K562 (cell line): ENCODE measurements at regions not wholly inside any gene's neighbourhood (a gene's known extent, or its start where the extent isn't known, plus 50 kb on each side); places are given as distances from the start of the nearest gene placed in this dataset.

Experiments used
- ATAC-seq: fragments of 200-7000 bp; cut with Tn5 transposase; 3 replicates; pipeline ENCODE4 v1.9.1; 2020; ENCODE audit warnings: moderate library complexity
- BruUV-seq: library from RNA; stranded (reverse); fragments of 400-500 nt; replicated peaks from 2 replicates; lab custom pipeline; 2021; lab: Mats Ljungman, UMichigan
- CTCF ChIA-PET: fragments of 300-600 bp; formaldehyde crosslinking; extraction: SDS; loops from one replicate; lab custom pipeline; 2021; ENCODE audit warnings: low intra/inter-chr PET ratio; lab: Yijun Ruan, JAX
- POLR2A ChIA-PET: fragments of 300-600, 350-650 bp; sonication (Branson Sonifier 250); formaldehyde crosslinking; extraction: SDS; loops from one replicate; lab custom pipeline; 2021; ENCODE audit warnings: antibody characterized with exemption, inconsistent platforms; lab: Yijun Ruan, JAX
- DNase-seq, 4 experiments: peaks; one replicate each; pipeline versions ENCODE4 v3.0.0 to v3.0.0-alpha.2; 2011 to 2018; ENCODE audit warnings: low spot score in 3 of 4, mixed read lengths in 3 of 4; ENCODE audit errors: extremely low read depth in 1 of 4
- FAIRE-seq: peaks from 2 replicates; lab custom pipeline; 2011; peaks lifted over from hg19 to GRCh38; lab: Jason Lieb, UNC
- H2AFZ ChIP-seq: 2 replicates; pipeline ENCODE4 v1.6.0; 2011; ENCODE audit warnings: low read depth, low read length, control low read depth, inconsistent platforms
- H3K27ac ChIP-seq: fragments of 200-600 bp; 3 replicates; pipeline ENCODE4 v1.8.0; 2011; ENCODE audit warnings: low read depth, mild to moderate bottlenecking, control low read depth, inconsistent platforms, low read length, moderate library complexity, mixed read lengths; ENCODE audit errors: extremely low read depth
- H3K27me3 ChIP-seq, 2 experiments: fragments of 300-600 bp in 1 of 2; 2 replicates in 1 of 2; 3 replicates in 1 of 2; pipeline versions ENCODE4 v1.6.0 to v1.8.0; 2011; ENCODE audit warnings: inconsistent platforms in 2 of 2, low read length in 2 of 2, mild to moderate bottlenecking in 1 of 2, mixed read lengths in 1 of 2, moderate library complexity in 1 of 2; ENCODE audit not compliant: control insufficient read depth in 2 of 2, insufficient read depth in 2 of 2
- H3K36me3 ChIP-seq: fragments of 300-600 bp; 3 replicates; pipeline ENCODE4 v1.8.0; 2011; ENCODE audit warnings: mild to moderate bottlenecking, low read length, inconsistent platforms; ENCODE audit not compliant: control insufficient read depth, insufficient read depth
- H3K4me1 ChIP-seq, 2 experiments: fragments of 200-600 bp in 1 of 2; replicated peaks in 1 of 2; 2 replicates in 1 of 2; 3 replicates in 1 of 2; pipeline versions ENCODE4 v1.5.1 to v1.8.0; 2011; ENCODE audit warnings: inconsistent platforms in 2 of 2, low read length in 2 of 2, mild to moderate bottlenecking in 1 of 2, mixed read lengths in 1 of 2, moderate library complexity in 1 of 2; ENCODE audit not compliant: control insufficient read depth in 2 of 2, insufficient read depth in 2 of 2
- H3K4me2 ChIP-seq: 2 replicates; pipeline ENCODE4 v1.6.1; 2011; ENCODE audit warnings: low read length, control low read depth, inconsistent platforms, mixed read lengths; ENCODE audit not compliant: insufficient read depth
- H3K4me3 ChIP-seq: fragments of 200-600 bp; sonication (generic), shearing (Covaris generic); 2 replicates; pipeline ENCODE4 v1.5.1; 2016; ENCODE audit warnings: control low read depth, inconsistent platforms
- H3K79me2 ChIP-seq: fragments of 200-600 bp; 3 replicates; pipeline ENCODE4 v1.8.0; 2011; ENCODE audit warnings: low read length, inconsistent platforms; ENCODE audit not compliant: control insufficient read depth, insufficient read depth
- H3K9ac ChIP-seq, 2 experiments: 2 replicates each; pipeline versions ENCODE4 v1.6.0 to v1.6.1; 2011; ENCODE audit warnings: low read depth in 2 of 2, low read length in 2 of 2, control low read depth in 1 of 2, inconsistent platforms in 1 of 2, mild to moderate bottlenecking in 1 of 2, mixed read lengths in 1 of 2; ENCODE audit not compliant: insufficient read depth in 1 of 2
- H3K9me1 ChIP-seq: one replicate; pipeline ENCODE4 v1.6.0; 2011; ENCODE audit warnings: inconsistent platforms, mild to moderate bottlenecking, low read length, moderate library complexity; ENCODE audit not compliant: control insufficient read depth, insufficient read depth
- H3K9me3 ChIP-seq: replicated peaks from 2 replicates; pipeline ENCODE4 v1.5.1; 2011; ENCODE audit warnings: low read depth, low read length, inconsistent platforms; ENCODE audit not compliant: control insufficient read depth, insufficient read depth
- H4K20me1 ChIP-seq: replicated peaks from 2 replicates; pipeline ENCODE4 v1.6.1; 2011; ENCODE audit warnings: low read length, inconsistent platforms, mixed read lengths; ENCODE audit not compliant: control insufficient read depth, insufficient read depth
- ARID4B ChIP-seq: sonication (generic); formaldehyde crosslinking; IDR thresholded peaks from 2 replicates; pipeline ENCODE4 v1.8.0; 2022; ENCODE audit warnings: mild to moderate bottlenecking, missing genetic modification reagents
- BCOR ChIP-seq: fragments of 450-650 bp; IDR thresholded peaks from 2 replicates; pipeline ENCODE4 v1.6.1; 2016
- CBFA2T2 ChIP-seq: fragments of 450-650 bp; conservative IDR thresholded peaks from 2 replicates; pipeline ENCODE4 v1.6.1; 2017; ENCODE audit warnings: mild to moderate bottlenecking
- ETV6 ChIP-seq, 3 experiments: fragments of 150-350 bp in 1 of 3; sonication (generic) in 1 of 3; formaldehyde crosslinking in 1 of 3; IDR thresholded peaks; 2 replicates each; pipeline versions ENCODE4 v1.6.1 to v1.8.0; 2014 to 2022; ENCODE audit warnings: borderline replicate concordance in 2 of 3, low read depth in 2 of 3, antibody characterized with exemption in 1 of 3, low read length in 1 of 3, mild to moderate bottlenecking in 1 of 3, missing genetic modification reagents in 1 of 3
- FOXP1 ChIP-seq: sonication (generic); formaldehyde crosslinking; IDR thresholded peaks from 2 replicates; pipeline ENCODE4 v1.8.0; 2022; ENCODE audit warnings: mild to moderate bottlenecking, missing genetic modification reagents
- MEF2A ChIP-seq: IDR thresholded peaks from 2 replicates; pipeline ENCODE4 v1.6.1; 2011; ENCODE audit warnings: low read depth, mild to moderate bottlenecking, low read length, moderate library complexity; ENCODE audit not compliant: control insufficient read depth
- MITF ChIP-seq: IDR thresholded peaks from 2 replicates; pipeline ENCODE4 v1.6.1; 2014; ENCODE audit warnings: antibody characterized with exemption
- SFPQ ChIP-seq: fragments of 200-400 bp; formaldehyde crosslinking; IDR thresholded peaks from 2 replicates; pipeline ENCODE4 v1.6.1; 2017; ENCODE audit warnings: mild to moderate bottlenecking, low read depth, low read length, moderate library complexity
- SLC30A9 ChIP-seq: fragments of 250-450 bp; sonication (Bioruptor Pico); IDR thresholded peaks from 2 replicates; pipeline ENCODE4 v1.8.0; 2022; ENCODE audit warnings: mild to moderate bottlenecking, moderate library complexity
- TEAD1 ChIP-seq, 2 experiments: fragments of 450-650 bp in 1 of 2; sonication (generic) in 1 of 2; formaldehyde crosslinking; IDR thresholded peaks; 2 replicates each; pipeline versions ENCODE4 v1.4.0 to v1.8.0; 2020 to 2022; ENCODE audit warnings: mild to moderate bottlenecking in 2 of 2, missing genetic modification reagents in 1 of 2
- U2AF2 ChIP-seq: fragments of 200-400 bp; formaldehyde crosslinking; optimal IDR thresholded peaks from 2 replicates; pipeline ENCODE3; 2017; ENCODE audit warnings: low read depth, mild to moderate bottlenecking, low read length
- WGBS: fragments of 100-300 bp; shearing (Covaris generic); methylation state at CpG from one replicate; pipeline ENCODE4 v1.1.6; 2016; ENCODE audit warnings: low coverage, mixed read lengths; ENCODE audit not compliant: insufficient coverage; ENCODE audit errors: missing lambda C conversion rate; 5-methylcytosine and 5-hydroxymethylcytosine counted together
- in situ Hi-C: fragments of 300-500 bp; cut with MboI; formaldehyde crosslinking; loops from 4 replicates; pipeline ENCODE4 v1.15.0; 2018; ENCODE audit warnings: inconsistent platforms, mixed read lengths
- intact Hi-C: fragments of 100-400 bp; cut with micrococcal nuclease; formaldehyde crosslinking; loops from 2 replicates; pipeline ENCODE4 v1.14.2; 2022

- no peak overlapping the region for H3K9ac ChIP-seq
- no peak overlapping the region for H3K4me2 ChIP-seq
- no peaks in the 10 kb centered on the region for H3K36me3 ChIP-seq
- no peaks in the 10 kb centered on the region for H3K9me1 ChIP-seq
- intact Hi-C loops: no loop called here
- H3K27me3 ChIP-seq: no peaks in the 10 kb centered on the region
- H3K4me1 ChIP-seq: no peaks in the 10 kb centered on the region
- FAIRE-seq (no peak), DNase-seq (peak in 1 of 4 experiments; percentile 13), ATAC-seq (no peak)
- 33% methylated on average over 5 of the region's 5 CpGs for WGBS
- TF ChIP-seq TEAD1 (CRISPR knock-in tag; IDR thresholded peaks at IDR 0.05) (no peak), BCOR (no peak), MITF (no peak), SLC30A9 (no peak), CBFA2T2 (no peak), SFPQ (no peak), U2AF2 (no peak), ARID4B (CRISPR knock-in tag) (no peak), FOXP1 (no peak), MEF2A (no peak), ETV6 (IDR thresholded peaks at IDR 0.05; ENCODE audit: borderline replicate concordance in 1 of 2, low read depth in 2 of 2, low read length in 1 of 2) (no peak), ETV6 (CRISPR knock-in tag; IDR thresholded peaks at IDR 0.05; ENCODE audit: borderline replicate concordance) (no peak)
- in situ Hi-C loops: no loop called here
- ChIA-PET CTCF (no interaction called here), POLR2A (no interaction called here)
- BruUV-seq: no TSS peak
- H3K9me3 ChIP-seq: no peaks in the 10 kb centered on the region
- no peak overlapping the region for H2AFZ ChIP-seq
- no peaks in the 10 kb centered on the region for H4K20me1 ChIP-seq
- no peaks in the 10 kb centered on the region for H3K79me2 ChIP-seq
- no peak overlapping the region for H3K4me3 ChIP-seq
- no peak overlapping the region for H3K27ac ChIP-seq
Measured at GRCh38 chrX:65862638-65863037, 177.2 kb downstream of the VSIG4 start.
